Stimulated activated naive CD4-positive, alpha-beta T cell treated with Interleukin-2 at 50 U/mL for 16 hours (primary cell): ENCODE measurements at regions not wholly inside any gene's neighbourhood (a gene's known extent, or its start where the extent isn't known, plus 50 kb on each side); places are given as distances from the start of the nearest gene placed in this dataset.

ENCODE experiments used
- DNase-seq: peaks from one replicate; lab custom pipeline; 2025; lab: John Stamatoyannopoulos, UW

DNA sequence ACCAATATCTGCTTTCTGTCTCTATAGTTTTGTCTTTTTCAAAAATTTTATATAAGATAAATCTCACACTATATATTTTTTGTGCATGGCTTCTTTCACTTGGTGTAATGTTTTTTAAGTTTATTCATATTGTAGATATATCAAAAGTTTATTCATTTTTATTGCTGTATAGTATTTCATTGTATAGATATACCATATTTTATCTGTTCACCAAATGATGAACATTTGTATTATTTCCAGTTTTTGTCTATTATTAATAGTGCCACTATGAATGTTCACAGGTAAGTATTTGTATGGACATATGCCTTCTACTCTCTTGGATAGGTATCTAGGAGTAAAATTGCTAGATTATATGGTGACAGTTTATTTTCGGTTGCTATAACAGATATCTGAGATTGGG, 289.5 kb upstream of the CITED2 start:
- no peak for DNase-seq

DNA sequence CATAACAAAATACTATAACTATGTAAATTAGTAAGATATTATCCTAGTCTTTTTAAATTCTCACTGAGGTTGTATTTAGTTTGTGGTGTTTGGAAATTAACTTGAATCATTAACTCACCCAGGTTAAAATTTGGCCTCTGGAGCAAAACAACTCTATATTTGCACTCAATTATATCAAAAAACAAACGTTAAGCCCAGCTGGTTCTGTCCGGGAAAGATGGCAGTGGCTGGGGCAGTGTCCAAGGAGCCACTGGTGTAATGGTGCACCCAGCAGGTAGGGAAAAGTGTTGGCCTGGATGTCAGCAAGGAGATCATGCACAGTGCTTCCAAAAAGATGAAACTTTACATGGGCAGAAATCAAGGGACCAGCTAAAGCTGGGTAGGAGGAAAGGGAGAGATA, 285.3 kb upstream of the CITED2 start:
- no peak for DNase-seq

DNA sequence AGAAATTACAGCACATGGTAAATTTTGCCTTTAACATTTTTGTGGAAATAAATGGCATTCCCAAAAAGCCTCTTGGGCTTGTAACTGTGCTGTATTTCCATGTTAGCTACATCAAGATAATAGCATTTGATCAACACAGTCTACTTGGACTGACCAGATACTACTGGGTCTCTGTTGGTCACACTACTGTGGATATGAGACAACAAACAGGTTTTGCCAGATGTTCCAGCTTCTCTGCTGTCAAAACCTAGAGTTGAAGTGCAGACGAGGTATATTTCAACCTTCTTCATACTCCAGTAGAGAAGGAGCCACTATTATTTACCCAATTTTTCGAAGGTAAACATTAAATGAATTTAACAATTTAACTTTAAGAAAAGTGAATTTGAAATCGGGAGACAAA, 284.7 kb upstream of the CITED2 start:
- no peak for DNase-seq

DNA sequence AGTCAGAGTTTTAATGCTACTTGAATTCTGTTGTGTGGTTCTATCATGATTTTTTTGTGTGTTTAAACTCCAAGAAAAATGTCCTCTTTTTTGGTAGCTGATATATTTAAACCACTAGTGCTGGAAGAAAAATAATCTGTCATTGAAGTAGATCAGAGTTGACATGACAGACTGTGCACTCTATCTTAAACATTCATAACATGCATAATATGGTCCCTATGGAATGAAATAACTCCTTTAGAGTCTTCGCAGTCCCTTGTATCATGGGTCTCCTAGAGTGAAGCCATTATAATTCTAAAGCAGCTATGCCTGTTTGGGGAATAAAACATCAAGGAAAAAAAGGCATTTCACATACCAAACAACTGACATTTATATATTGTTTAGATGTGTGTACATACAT, 282.7 kb upstream of the CITED2 start:
- no peak for DNase-seq

DNA sequence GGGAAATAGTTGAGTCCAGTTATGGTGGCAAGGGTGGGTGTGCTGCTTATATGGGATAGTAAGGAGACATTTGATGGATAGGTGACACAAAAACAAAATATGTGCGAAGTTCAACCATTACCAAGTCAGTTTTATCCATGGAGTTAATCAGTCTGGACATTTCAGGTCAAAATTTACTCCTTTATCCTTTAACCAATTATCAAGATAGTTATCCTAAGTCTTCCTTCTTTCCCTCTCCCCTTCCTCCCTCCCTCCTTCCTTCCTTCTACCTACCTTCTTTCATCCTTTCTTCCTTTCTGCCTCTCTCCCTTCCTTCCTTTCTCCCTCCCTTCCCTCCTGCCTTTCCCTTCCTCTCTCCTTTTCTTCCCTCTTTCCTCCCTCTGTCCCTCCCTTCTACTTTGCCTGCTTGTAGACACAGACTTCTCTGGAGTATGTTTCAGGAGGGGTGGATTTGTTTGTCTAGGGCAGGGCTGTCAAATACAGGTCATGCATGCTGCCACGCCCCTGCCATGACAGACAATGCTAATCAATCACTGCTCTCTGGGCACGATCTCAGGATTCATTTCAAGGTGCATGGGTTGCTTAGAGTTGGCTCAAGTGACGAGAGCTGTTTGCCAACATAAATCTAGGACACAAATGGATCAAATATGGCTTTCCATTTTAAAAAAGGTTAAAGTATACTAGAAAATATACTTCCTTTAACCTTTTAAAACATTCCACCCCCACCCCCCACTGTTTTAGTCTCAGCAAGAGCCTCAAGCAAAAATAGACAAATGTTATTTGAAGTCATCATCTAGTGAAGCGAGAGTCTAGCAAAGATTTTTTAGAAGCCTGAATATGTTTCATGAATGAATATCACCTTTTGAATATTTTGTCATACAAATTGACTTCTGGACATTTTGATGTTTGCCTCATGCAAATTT, 281.6 kb upstream of the CITED2 start:
- DNase-seq, result no peak

DNA sequence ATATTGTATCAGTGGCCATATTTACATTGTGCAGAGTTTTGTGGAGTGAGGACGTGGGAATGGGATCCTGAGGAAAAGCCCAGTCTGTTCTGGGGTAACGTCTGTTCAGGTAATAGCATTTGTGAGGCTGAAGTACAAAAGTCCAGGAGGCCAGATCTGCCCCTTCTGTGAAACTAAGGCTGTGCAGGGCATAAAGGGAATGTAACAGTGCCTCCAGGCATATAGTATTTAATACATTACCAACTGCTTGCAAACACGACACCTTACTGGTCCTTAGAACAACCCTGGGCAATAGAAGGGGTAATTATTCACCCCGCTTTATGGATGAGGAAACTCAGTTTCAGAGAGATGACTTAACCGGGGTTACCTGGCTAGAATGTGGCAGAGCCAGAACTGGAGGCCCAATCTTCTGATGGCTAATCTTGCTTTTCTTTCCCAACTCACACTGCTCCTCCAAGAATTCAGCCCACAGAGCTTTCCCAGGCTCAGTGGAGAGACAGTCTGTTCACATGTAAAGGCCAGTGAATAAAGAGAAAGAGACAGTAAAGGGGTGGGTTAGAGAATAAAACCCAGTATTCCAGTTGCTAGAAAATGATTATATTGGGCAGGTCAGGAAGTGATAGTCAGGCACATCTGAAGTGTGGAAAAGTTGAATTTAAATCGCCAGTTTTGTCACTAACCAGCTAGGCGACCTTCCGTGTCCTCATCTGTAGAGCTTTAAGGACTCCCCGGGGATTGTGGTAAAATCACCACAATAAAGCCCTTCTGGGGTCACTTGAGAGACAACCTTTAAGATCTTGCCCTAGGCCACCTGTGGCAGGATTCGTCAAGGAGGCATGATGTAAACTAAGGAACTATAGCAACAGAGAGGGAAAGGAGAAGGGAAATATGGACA, 280.7 kb upstream of the CITED2 start:
- DNase-seq, result no peak

DNA sequence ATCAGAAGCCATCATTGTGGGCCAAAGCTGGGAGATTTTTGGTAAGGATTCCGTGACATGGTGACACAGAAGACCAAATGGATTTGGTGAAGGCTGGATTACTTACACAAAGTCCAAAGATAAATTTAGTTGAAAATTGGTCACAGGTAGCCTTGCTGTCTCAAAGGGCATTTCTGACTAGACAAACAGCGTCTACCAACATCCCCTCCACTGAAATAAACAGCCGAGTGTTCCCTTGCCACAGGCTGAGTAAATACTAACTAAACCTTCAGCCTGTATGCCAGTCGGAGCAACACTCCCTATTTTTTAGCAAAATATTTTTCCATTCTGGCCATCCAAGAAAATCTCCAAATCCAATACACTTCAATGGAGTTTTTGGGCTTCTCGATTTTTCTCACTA, 279.9 kb upstream of the CITED2 start:
- no peak for DNase-seq

DNA sequence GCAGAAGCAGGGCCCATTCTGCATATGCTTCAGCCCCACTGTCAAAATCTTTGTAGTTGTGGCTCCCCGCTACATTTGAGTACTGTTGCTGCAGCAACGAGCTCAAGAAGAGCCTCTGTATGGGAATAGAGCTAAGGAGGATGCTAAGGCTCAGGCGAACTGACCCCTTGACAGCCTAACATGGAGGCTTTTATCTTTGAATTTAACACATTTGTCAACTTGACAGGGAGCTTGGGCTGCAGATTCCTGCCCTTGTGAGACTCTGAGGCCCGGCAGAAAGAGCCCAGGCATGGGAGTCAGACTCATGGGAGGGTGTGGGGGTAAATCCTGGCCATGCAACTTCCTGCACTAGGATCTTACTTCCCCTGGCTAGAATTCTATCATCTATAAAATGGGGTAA, 278.7 kb upstream of the CITED2 start:
- DNase-seq, result no peak

DNA sequence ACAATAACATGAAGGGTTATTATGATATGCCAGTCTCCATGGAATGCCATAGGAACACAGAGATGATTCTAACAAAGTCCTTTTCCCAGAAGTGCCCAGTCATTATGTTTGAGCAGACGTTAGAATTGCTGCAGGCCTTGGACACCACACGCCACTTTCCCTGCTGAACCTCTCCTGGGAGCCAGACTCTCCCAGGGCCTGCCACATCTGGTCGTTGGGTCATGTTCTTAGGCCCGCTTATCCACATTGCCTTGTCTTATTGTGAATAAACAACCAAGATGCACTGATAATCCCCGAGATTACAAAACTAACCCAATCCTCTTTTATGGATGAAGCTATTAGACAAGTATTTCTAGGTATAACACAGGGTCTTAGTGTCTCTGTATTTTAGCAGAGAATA, 276.5 kb upstream of the CITED2 start:
- DNase-seq, result no peak

DNA sequence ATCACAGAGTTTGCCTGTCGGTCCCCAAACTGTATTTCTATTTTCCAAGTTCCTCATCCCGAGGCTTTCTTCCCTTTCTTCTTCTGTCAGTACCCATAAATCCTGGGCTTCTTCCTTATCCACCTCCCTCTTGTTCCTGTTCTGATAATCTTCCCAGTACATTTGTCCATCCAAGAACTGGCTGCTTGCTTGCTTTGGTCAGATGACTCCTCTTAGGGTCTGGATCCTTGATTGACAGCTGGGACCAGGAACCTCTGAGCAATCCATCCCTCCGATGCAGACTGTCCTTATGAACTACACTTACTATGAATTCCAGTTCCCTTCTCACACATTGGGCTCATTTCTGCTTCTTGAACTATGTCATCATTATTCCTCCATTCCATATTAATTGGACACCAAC, 275.3 kb upstream of the CITED2 start:
- no peak for DNase-seq

DNA sequence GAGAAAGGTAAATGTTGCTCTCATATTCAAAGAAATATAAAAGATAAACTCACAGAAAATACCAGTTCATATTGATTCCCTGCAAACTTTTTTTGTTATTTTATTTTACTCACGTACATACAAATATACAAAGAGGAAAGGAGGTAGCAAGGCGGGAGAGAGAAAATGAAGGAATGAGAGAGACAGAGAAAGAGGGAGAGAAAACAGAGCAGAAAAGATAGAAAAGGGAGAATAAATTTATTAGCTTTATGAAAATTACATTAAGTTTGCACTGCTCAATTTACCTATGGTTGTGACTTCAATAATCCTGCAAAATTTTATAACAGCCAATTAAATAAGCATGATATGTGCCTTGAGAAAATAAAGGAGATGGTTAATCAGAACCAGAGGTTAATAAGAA, 274.7 kb upstream of the CITED2 start:
- DNase-seq, result no peak

DNA sequence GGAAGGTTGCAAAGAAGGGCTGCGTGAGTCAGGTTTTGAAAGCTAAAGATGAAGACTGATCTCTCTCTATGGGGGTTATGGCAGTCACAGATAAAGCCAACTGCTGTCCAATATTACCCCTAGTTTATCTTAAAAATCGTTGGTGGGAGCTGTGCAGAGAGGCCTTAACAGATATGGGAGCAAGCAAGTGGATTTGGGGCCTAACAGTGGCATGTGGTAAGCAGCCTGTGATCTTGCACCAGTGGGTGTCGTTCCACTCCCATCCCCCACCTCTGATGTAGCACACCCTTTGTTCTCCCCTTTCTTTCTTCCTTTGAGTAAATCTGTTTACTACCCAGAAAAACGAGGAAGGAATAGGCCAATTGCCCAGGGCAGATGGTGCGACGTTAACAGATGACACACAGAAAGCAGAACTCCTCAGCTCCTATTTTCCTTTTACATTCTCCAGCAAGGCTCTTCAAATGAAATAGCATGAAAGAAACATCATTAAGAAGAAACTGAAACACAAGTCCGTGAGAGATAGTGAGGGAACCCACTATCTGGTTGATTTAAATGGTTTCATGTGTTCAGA, 274.1 kb upstream of the CITED2 start:
- no peak for DNase-seq

DNA sequence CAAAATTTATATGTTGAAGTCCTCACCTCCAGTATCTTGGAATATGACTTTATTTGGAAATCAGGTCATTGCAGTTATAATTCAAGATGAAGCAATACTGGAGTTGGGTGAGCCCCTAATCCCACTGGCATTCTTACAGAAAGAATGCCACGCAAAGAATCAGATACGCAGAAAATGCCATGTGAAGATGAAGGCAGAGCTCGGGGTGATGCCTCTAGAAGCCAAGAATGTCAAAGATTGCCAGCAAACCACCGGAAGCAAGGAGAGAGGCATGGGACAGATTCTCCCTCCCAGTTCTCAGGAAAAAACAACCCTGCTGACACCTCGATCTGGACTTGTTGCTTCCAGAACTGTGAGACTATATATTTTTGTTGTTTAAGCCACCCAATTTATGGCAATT, 273.4 kb upstream of the CITED2 start:
- DNase-seq, result no peak

DNA sequence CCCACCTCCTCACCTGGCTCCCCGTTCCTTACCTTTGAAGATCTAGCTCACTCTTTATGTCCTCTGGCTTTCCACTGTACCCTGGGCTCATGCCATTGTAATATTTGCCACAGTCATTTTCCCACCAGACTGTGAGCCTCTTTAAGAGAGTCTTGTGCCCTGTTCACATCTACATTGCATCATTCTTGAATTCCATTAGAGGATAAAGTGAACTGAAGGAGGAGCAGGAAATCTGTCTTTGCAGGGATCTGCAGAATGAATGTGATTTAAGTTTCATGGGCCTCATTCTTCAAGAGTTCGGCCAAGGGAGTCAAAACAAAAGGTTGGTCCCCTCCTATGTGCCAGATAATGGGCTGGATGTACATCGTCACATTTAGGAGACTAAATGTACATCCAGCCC, 272.6 kb upstream of the CITED2 start:
- DNase-seq, result no peak

DNA sequence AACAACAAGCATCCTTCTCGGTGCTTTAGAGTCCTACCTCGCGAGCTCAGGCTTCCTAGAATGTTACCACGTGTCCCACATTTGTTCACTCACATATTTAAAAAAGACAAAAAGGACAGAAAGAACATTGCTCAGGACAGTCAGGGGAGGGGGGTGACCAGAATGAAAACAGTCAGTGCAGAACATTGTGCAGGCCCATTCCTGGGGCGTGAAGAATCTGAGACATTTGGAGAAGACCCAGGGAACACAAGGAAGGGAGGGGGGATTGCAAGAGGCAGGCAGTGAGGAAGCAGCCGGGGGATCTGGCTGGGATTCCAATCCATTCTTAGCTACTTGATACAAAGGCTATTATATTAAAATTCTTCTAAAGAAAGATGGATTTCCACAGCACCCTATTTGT, 270.4 kb upstream of the CITED2 start:
- no peak for DNase-seq

DNA sequence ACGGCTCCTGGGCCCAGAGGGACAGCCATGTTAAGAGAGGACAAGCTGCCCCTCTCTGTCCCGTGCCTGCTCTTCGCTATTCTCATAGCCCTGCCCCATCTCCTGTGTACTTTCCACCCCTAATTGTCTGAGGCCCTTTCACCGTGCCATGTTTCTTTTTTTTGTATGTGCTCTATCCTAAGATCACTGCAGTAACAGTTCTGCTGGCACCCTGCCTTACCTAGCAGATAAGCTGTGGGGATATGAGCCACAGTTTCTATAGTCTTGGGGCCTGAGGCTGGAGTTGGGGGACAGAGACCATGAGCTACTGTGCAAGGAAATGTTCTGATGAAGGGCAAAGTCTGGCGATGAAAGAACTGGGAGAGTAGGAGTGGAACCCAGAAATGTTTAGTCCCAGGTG, 269.5 kb upstream of the CITED2 start:
- DNase-seq, result no peak

DNA sequence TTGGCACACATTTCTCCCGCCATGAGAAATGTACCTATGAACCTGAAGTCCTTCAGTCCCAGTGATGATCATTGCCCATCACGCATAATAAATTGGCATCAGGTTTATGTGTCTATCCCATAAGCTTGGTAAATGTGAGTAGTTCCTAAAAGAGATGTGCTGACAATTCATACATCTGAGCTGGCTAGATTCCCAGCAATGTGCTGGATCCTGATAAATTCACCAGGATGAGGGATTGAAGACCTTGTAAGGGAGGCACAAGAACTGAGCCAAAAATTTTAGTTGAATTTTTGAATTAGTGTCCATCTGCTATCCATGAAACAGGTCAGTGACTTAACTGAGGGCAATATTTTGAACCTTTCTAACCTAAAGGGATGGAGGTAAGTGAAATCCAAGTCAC, 267.9 kb upstream of the CITED2 start:
- DNase-seq, result no peak

DNA sequence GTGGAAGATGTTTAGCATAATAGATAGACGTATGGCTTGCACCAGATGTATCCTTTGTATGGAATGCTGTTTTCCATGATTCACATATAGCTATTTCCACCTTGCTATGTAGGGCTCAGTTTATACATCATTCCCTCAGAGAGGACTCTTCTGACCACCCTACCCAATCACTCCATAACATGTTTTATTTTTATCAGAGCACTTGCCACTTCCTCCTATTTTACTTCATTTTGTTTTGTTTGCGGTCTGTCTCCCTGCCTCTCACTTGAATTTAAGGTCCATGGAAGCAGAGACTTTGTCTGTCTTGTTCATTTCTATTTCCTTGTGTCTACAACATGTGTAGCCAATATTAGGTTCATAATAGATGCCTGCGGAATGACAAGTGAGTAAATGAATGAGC, 266.9 kb upstream of the CITED2 start:
- DNase-seq, result no peak

DNA sequence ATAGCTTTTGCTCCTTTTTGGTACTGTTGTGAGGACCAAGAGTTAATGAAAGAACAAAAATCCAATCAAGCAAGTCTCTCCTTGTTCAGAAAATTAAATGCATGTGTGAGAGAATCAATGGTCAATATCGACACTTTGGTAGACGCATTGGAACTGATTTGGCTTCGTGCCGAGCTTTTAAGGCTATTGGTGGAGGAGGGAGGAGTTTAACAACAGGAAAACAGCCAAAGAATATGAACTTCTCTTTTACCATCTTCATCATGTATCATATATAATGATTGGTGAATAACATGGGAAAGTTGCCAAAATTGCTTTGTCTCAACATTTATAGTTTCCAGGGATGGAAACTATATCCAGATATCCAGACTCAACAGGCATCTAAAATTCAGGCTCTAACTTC, 266.5 kb upstream of the CITED2 start:
- no peak for DNase-seq

DNA sequence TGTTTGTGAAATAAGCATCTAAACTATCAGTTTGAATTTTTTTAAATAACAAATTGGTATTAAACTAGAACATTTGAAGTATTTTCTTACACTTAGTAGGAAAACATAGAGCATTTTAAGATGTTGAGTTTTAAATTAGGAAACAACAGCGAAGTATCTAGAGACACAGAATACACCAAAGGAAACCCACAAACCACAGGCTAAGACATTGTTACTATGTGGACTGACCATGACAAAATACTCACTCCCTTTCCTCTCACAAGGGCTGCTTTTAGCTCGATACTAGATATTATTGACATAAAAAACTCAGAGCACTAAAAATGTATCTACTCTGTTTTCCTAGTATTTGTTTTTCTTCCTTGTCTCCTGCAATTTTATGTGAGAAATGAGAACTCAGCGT, 266.0 kb upstream of the CITED2 start:
- no peak for DNase-seq

DNA sequence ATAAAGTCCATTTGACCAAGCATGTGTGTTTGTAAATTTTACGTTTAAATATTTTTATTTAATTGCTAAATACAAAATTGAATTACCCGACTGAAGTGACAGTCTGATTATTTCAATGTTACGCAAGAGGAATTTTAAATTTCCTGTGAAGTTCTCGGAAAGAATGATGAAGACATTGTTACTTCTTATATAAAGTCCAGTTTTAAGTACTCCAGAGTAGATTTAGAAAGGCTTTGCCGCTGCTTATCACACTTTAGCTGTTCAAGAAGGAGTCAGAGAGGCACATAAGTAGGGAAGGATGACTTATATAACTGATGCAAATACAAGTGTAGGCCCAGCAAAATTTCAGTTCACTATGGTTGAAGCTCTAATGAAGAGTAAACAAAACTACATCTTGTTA, 265.1 kb upstream of the CITED2 start:
- DNase-seq, result no peak

DNA sequence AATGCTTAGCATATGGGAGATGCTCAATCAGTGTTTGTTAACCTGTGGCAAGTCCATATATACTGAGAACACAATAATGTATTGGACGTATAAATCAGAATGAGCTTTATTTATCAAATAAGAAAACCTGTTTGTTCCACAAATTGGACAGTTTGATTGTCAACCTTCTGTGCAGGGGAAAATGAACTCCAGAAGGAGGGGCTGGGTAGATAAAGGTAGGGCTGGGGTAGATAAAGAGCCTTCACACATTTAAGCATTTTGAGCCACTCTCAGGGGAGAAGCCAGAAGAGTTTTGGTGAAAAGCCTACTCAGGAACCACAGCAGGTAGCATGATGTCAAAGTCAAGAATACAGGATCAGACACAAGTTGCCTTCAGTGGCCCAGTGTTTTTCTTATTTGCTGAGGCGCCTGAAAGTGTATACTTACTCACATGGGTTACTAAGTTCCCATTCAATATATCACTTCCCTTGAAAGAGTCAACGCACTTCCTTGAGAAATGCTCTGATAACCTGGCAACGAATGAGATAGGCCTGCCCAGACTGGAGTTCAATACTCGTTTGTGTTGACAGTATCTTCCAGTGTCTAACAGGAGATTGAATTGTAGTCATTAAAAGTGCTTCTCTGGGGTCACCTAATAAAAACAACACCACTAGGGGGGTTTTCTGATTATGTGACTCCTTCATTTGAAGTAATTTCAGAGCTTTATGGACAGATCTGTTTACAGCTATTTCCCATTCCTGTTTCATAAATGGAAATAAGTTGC, 263.9 kb upstream of the CITED2 start:
- DNase-seq, result no peak
